ENCODE measurements at regions not wholly inside any gene's neighbourhood (a gene's known extent, or its start where the extent isn't known, plus 50 kb on each side); places are given as distances from the start of the nearest gene placed in this dataset.
A peak's percentile ranks its signal among the peaks of the same experiment; 100 is the strongest.

- TF ChIP-seq, protein P1, sequence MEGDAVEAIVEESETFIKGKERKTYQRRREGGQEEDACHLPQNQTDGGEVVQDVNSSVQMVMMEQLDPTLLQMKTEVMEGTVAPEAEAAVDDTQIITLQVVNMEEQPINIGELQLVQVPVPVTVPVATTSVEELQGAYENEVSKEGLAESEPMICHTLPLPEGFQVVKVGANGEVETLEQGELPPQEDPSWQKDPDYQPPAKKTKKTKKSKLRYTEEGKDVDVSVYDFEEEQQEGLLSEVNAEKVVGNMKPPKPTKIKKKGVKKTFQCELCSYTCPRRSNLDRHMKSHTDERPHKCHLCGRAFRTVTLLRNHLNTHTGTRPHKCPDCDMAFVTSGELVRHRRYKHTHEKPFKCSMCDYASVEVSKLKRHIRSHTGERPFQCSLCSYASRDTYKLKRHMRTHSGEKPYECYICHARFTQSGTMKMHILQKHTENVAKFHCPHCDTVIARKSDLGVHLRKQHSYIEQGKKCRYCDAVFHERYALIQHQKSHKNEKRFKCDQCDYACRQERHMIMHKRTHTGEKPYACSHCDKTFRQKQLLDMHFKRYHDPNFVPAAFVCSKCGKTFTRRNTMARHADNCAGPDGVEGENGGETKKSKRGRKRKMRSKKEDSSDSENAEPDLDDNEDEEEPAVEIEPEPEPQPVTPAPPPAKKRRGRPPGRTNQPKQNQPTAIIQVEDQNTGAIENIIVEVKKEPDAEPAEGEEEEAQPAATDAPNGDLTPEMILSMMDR (IDR thresholded peaks at IDR 0.05; ENCODE audit: poor library complexity), result peak; percentile 31
- no peak for TF ChIP-seq EZH2phosphoT487 (IDR thresholded peaks at IDR 0.05; ENCODE audit: low read depth, severe bottlenecking, unreplicated experiment)
Measured at GRCh38 chr2:118763797-118764196, 83.7 kb downstream of the EN1 start.

Measured in hepatocyte (in vitro differentiated cells).